SK-N-MC (cell line): ENCODE measurements at regions not wholly inside any gene's neighbourhood (a gene's known extent, or its start where the extent isn't known, plus 50 kb on each side); places are given as distances from the start of the nearest gene placed in this dataset.

Experiments used
- EZH2 ChIP-seq: fragments of 200-600 bp; sonication (generic); IDR thresholded peaks from one replicate; pipeline ENCODE4 v1.6.1; 2017; ENCODE audit warnings: antibody characterized with exemption
- POLR2AphosphoS5 ChIP-seq: IDR thresholded peaks from 2 replicates; pipeline ENCODE4 v1.6.1; 2012; ENCODE audit warnings: mild to moderate bottlenecking, low read depth, low read length, borderline replicate concordance

DNA sequence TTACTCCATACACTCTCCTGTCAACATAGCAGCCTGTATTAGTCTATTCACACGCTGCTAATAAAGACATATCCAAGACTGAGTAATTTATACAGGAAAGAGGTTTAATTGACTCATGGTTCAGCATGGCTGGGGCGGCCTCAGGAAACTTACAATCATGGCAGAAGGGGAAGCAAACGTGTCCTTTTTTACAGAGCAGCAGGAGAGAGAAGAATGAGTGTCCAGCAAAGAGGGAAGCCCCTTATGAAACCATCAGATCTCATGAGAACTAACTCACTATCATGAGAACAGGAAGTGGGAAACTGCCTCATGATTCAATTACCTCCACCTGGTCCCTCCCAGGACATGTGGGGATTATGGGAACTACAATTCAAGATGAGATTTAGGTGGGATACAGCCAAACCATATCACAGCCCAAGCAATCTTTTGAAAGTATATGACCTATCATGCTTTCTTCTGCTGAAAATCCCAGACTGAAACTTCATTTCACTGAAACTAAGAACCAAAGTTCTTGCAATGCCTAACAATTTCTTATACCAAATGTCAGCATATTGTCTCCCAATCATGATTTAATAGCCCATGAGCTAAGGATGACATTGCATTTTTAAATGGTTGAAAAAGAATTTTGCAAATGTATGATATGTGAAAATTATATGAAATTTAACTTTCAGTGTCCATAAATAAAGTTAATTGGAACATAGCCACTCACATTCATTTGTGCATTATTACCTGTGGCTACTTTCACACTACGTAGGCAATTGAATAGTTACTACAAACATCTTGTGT lies 686.8 kb upstream of the ZEB2 start:
- TF ChIP-seq EZH2 (no peak), POLR2AphosphoS5 (no peak)
